PC-3 (cell line): ENCODE measurements at regions not wholly inside any gene's neighbourhood (a gene's known extent, or its start where the extent isn't known, plus 50 kb on each side); places are given as distances from the start of the nearest gene placed in this dataset.

Source experiments
- ATAC-seq: fragments of 200-7000 bp; cut with Tn5 transposase; 2 replicates; pipeline ENCODE4 v1.9.1; 2020; ENCODE audit warnings: mild to moderate bottlenecking, moderate library complexity
- BruUV-seq: library from RNA; stranded (reverse); fragments of 400-500 nt; replicated peaks from 2 replicates; lab custom pipeline; 2021; lab: Mats Ljungman, UMichigan
- CTCF ChIA-PET: fragments of 300-600 bp; sonication (Branson Sonifier 250); formaldehyde crosslinking; loops from one replicate; lab custom pipeline; 2022; ENCODE audit warnings: antibody characterized with exemption; lab: Charles Lee
- POLR2A ChIA-PET: fragments of 300-600 bp; sonication (Branson Sonifier 250); formaldehyde crosslinking; loops from one replicate; lab custom pipeline; 2022; ENCODE audit warnings: antibody characterized with exemption; ENCODE audit not compliant: unreplicated experiment; lab: Charles Lee
- DNase-seq: peaks from one replicate; pipeline ENCODE4 v3.0.0-alpha.2; 2015
- H2AFZ ChIP-seq: fragments of 300-600 bp; sonication (generic); 2 replicates; pipeline ENCODE4 v1.6.0; 2016; ENCODE audit warnings: antibody characterized with exemption, low read length
- H3F3A ChIP-seq: fragments of 300-600 bp; sonication (generic); one replicate; pipeline ENCODE4 v1.6.0; 2017; ENCODE audit warnings: antibody characterized with exemption, low read length, control low read depth, mild to moderate bottlenecking; ENCODE audit not compliant: unreplicated experiment
- H3K27ac ChIP-seq: fragments of 300-600 bp; sonication (generic); 2 replicates; pipeline ENCODE4 v1.5.1; 2016; ENCODE audit warnings: mild to moderate bottlenecking, low read length
- H3K27me3 ChIP-seq: fragments of 300-600 bp; sonication (generic); 2 replicates; pipeline ENCODE4 v1.6.1; 2016; ENCODE audit warnings: low read length, mixed read lengths
- H3K36me3 ChIP-seq: fragments of 300-600 bp; sonication (generic); 2 replicates; pipeline ENCODE4 v1.6.1; 2016; ENCODE audit warnings: low read depth, mixed run types, low read length, mixed read lengths
- H3K4me1 ChIP-seq: fragments of 300-600 bp; sonication (generic); 2 replicates; pipeline ENCODE4 v1.5.1; 2016; ENCODE audit warnings: low read length; ENCODE audit not compliant: insufficient read depth
- H3K4me2 ChIP-seq: fragments of 300-600 bp; sonication (generic); 2 replicates; pipeline ENCODE4 v1.6.0; 2016; ENCODE audit warnings: low read length
- H3K4me3 ChIP-seq: fragments of 300-600 bp; sonication (generic); 2 replicates; pipeline ENCODE4 v1.5.1; 2016; ENCODE audit warnings: mild to moderate bottlenecking, low read length, mixed read lengths
- H3K79me2 ChIP-seq: fragments of 300-600 bp; sonication (generic); 2 replicates; pipeline ENCODE4 v1.6.1; 2017; ENCODE audit warnings: low read length, mixed read lengths
- H3K9ac ChIP-seq: fragments of 300-600 bp; sonication (generic); 2 replicates; pipeline ENCODE4 v1.6.0; 2016; ENCODE audit warnings: mild to moderate bottlenecking, low read length
- H3K9me2 ChIP-seq: fragments of 300-600 bp; sonication (generic); replicated peaks from 2 replicates; pipeline ENCODE4 v1.6.1; 2016; ENCODE audit warnings: mixed run types, low read length, mixed read lengths
- H3K9me3 ChIP-seq: fragments of 300-600 bp; sonication (generic); 2 replicates; pipeline ENCODE4 v1.6.1; 2016; ENCODE audit warnings: low read length, mixed read lengths
- H4K20me1 ChIP-seq: fragments of 300-600 bp; sonication (generic); 2 replicates; pipeline ENCODE4 v1.6.1; 2016; ENCODE audit warnings: low read length, mixed read lengths
- EZH2 ChIP-seq: fragments of 300-600 bp; sonication (generic); IDR thresholded peaks from one replicate; pipeline ENCODE4 v1.6.1; 2017; ENCODE audit warnings: antibody characterized with exemption, mild to moderate bottlenecking, low read length; ENCODE audit not compliant: unreplicated experiment
- EZH2phosphoT487 ChIP-seq: fragments of 300-600 bp; sonication (generic); IDR thresholded peaks from 2 replicates; pipeline ENCODE4 v1.6.1; 2018; ENCODE audit warnings: mild to moderate bottlenecking, antibody characterized with exemption, low read length, borderline replicate concordance
- intact Hi-C: fragments of 100-400 bp; cut with micrococcal nuclease; formaldehyde crosslinking; loops from 2 replicates; pipeline ENCODE4 v1.9.0; 2023
- TF ChIP-seq, protein P1 (sequence below): fragments of 300-600 bp; sonication (generic); conservative IDR thresholded peaks from 2 replicates; pipeline ENCODE4 v1.5.1; 2017; ENCODE audit warnings: antibody characterized with exemption, low read depth, mild to moderate bottlenecking, low read length

DNA sequence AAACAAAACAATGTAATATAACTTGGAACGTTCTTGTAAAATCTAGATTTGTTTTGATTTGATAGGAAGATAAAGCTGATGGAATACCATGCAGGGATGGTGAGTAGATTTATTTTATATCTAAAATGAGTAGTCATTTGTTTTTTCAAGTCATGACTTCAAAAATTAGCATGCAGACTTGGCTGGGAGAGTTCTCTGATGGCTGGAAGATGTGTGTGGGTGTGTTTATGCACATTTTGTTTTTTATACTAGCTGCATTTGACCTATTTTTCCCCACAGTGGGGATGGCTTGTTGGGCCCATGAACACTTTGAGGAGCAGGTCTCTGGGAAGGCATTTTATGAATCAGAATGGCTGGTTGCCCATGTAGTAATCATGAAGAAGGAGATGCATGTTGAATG, 109.2 kb downstream of the MTRR start:
- Histone ChIP-seq H3K27ac (no peak overlapping the region), H3K27me3 (peaks cover 40% of the 10 kb centered on the region), H3K4me2 (no peak overlapping the region), H3K9me2 (no peaks in the 10 kb centered on the region), H3F3A (no peaks in the 10 kb centered on the region), H3K79me2 (no peaks in the 10 kb centered on the region), H3K4me3 (no peak overlapping the region), H3K9me3 (no peaks in the 10 kb centered on the region), H4K20me1 (no peaks in the 10 kb centered on the region), H3K4me1 (no peaks in the 10 kb centered on the region), H3K36me3 (no peaks in the 10 kb centered on the region), H2AFZ (no peak overlapping the region), H3K9ac (no peak overlapping the region)
- ChIA-PET CTCF (no interaction called here), POLR2A (no interaction called here)
- ATAC-seq: no peak
- intact Hi-C loops: no loop called here
- no TSS peak for BruUV-seq
- DNase-seq: no peak
- no peak for TF ChIP-seq EZH2phosphoT487
- TF ChIP-seq, protein P1, sequence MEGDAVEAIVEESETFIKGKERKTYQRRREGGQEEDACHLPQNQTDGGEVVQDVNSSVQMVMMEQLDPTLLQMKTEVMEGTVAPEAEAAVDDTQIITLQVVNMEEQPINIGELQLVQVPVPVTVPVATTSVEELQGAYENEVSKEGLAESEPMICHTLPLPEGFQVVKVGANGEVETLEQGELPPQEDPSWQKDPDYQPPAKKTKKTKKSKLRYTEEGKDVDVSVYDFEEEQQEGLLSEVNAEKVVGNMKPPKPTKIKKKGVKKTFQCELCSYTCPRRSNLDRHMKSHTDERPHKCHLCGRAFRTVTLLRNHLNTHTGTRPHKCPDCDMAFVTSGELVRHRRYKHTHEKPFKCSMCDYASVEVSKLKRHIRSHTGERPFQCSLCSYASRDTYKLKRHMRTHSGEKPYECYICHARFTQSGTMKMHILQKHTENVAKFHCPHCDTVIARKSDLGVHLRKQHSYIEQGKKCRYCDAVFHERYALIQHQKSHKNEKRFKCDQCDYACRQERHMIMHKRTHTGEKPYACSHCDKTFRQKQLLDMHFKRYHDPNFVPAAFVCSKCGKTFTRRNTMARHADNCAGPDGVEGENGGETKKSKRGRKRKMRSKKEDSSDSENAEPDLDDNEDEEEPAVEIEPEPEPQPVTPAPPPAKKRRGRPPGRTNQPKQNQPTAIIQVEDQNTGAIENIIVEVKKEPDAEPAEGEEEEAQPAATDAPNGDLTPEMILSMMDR: no peak
- no peak for TF ChIP-seq EZH2

DNA sequence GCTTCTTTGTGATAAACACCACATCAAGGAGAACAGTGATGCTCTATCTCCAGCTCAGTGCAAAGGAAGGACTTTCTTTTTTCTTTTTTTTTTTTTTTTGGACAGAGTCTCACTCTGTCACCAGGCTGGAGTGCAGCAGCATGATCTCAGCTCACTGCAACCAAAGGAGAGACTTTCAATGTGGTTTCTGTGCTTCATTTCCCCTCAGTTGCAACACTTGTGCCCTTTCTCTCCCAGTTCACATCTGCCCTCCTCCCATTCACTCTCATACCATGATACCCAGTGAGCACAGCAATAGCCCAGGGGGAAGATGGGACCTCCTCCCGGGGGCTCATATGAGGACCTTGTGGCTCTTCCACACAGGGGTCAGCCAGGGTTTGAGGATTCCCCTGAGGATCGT, 110.0 kb downstream of the MTRR start:
- no peak overlapping the region for H3K4me3 ChIP-seq
- H3K27ac ChIP-seq: no peak overlapping the region
- no peaks in the 10 kb centered on the region for H3K9me3 ChIP-seq
- TF ChIP-seq EZH2 (no peak), EZH2phosphoT487 (no peak)
- TF ChIP-seq, protein P1: no peak
- H3F3A ChIP-seq: no peaks in the 10 kb centered on the region
- DNase-seq (no peak), ATAC-seq (no peak)
- H3K4me2 ChIP-seq: no peak overlapping the region
- no peak overlapping the region for H2AFZ ChIP-seq
- POLR2A ChIA-PET: no interaction called here
- no peaks in the 10 kb centered on the region for H4K20me1 ChIP-seq
- CTCF ChIA-PET: no interaction called here
- no peaks in the 10 kb centered on the region for H3K79me2 ChIP-seq
- no peak overlapping the region for H3K9ac ChIP-seq
- H3K4me1 ChIP-seq: no peaks in the 10 kb centered on the region
- intact Hi-C loops: no loop called here
- H3K27me3 ChIP-seq: peaks cover 48% of the 10 kb centered on the region
- H3K36me3 ChIP-seq: no peaks in the 10 kb centered on the region
- H3K9me2 ChIP-seq: no peaks in the 10 kb centered on the region
- no TSS peak for BruUV-seq

DNA sequence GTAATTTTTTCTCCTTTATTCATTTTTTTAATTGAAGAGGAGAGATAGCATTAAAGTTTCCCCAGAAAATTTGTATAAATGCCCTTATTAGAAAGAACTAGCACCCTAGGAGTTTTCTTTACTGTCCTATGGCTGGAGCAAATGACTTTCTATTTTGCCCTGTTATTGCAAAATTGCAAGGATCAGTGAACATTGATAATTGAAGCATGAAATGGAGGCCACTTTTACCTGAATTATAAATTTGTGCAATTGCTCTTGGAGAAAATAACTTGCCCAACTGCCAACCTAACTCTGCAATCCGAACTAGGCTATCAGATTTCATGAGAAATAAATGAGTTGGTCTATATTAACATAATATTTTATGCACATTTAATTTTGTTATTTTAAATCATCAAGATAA, 111.9 kb downstream of the MTRR start:
- H3K36me3 ChIP-seq: no peaks in the 10 kb centered on the region
- intact Hi-C loops: no loop called here
- CTCF ChIA-PET: no interaction called here
- POLR2A ChIA-PET: no interaction called here
- no TSS peak for BruUV-seq
- no peaks in the 10 kb centered on the region for H3K79me2 ChIP-seq
- no peaks in the 10 kb centered on the region for H3K4me1 ChIP-seq
- H3K9ac ChIP-seq: no peak overlapping the region
- no peak overlapping the region for H3K4me3 ChIP-seq
- H3K9me3 ChIP-seq: no peaks in the 10 kb centered on the region
- H3F3A ChIP-seq: no peaks in the 10 kb centered on the region
- H3K9me2 ChIP-seq: no peaks in the 10 kb centered on the region
- peaks cover 57% of the 10 kb centered on the region for H3K27me3 ChIP-seq
- TF ChIP-seq EZH2: no peak
- TF ChIP-seq EZH2phosphoT487: no peak
- TF ChIP-seq, protein P1: no peak
- no peak for DNase-seq
- no peak overlapping the region for H2AFZ ChIP-seq
- H3K27ac ChIP-seq: no peak overlapping the region
- no peaks in the 10 kb centered on the region for H4K20me1 ChIP-seq
- H3K4me2 ChIP-seq: no peak overlapping the region
- no peak for ATAC-seq
